NCI-H345 (cell line): ENCODE measurements at regions not wholly inside any gene's neighbourhood (a gene's known extent, or its start where the extent isn't known, plus 50 kb on each side); places are given as distances from the start of the nearest gene placed in this dataset.
"Not testable (repeated sequence)": the region's sequence is repeated elsewhere in the genome, so short reads cannot be mapped to it uniquely, and the experiment has no call there.

Experiments used
- DNase-seq: peaks from one replicate; lab custom pipeline; 2025; lab: John Stamatoyannopoulos, UW

- no peak for DNase-seq
Measured at GRCh38 chr2:52542297-52542696, 1225.3 kb upstream of the CHAC2 start.

GRCh38 chr2:52539026-52539970 is 1228.3 kb upstream of the CHAC2 start:
- no peak for DNase-seq

DNA sequence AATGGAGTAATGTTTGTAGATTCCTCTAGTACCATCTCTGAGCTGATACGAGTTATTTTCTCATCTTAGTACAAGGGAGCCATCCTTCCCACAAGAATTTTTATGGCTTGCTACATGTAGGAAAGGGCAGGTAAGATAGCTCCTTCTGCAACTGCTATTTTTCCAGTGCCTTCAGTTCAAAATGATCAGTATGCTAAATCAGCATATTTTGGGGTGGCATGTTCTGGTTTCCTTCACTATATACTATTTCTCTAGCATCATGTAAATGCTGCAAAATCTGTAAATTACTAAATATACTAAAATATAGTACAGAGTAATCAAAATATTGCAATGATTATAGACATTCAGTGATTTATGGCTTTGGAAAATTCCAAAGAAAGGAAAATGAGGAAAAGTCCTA is 1230.0 kb upstream of the CHAC2 start:
- no peak for DNase-seq

DNA sequence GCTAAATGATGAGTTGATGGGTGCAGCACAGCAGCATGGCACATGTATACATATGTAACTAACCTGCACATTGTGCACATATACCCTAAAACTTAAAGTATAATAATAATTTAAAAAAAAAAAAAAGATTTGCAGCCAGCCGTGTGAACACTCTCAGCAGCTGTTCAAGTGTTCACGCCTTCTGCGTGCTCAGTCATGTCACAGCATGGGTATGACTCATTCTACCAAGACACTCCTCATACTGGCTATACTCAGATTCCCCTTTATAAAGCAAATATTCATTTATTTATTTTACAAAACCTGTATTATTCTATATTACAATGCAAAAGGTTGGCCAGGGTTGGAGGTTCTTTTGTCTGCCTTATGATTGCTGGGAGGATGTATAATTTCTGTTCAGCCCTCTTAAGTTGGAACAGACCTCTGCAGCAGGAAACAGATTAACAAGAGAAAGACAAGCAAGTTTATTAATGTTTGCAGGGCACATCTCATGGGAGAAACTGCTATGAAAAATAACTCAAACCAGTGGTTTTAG is 1230.6 kb upstream of the CHAC2 start:
- peak; percentile 12 for DNase-seq

- no peak for DNase-seq
Measured at GRCh38 chr2:52532956-52533355, 1234.6 kb upstream of the CHAC2 start.

DNA sequence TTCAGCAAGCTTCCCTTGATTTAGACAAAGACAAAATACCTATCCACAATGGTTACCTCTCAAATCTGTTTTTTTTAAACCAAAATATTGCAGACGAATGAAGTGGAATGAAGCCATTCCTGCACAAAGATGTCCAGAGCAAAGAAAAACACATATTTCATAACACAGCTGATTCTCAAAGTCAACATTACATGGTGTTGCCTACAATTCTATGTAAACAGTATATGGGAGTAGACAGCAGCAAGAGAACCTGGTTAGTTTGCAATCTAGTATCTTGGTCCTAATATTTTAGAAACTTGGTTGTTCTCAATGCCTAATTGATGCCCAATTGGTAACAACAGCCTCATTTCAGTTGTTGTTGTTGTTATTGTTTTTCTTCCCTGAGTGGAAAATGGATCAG is 1240.9 kb upstream of the CHAC2 start:
- DNase-seq: no peak

DNA sequence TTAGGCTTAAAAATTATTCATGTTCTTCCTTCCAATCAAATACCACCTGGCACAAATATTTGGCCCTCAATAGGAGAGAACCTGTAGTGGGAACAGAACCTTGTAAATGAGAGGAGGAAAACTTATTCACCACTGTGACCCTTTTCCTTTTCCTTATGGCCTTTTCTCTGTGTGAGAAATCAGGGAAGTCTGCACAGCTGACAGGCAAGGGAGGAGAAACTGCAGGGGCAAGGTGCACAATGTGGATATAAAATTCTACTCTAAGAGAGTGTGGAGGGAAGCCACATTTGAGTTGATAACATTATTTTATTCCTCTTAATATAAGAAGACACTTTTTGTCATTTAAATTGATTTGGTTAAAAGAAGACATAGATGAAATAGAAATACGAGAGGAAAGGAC is 1247.0 kb upstream of the CHAC2 start:
- no peak for DNase-seq

- no peak for DNase-seq
Measured at GRCh38 chr2:52518678-52519077, 1248.9 kb upstream of the CHAC2 start.

GRCh38 chr2:52512760-52513159 is 1254.8 kb upstream of the CHAC2 start:
- DNase-seq: no peak

DNA sequence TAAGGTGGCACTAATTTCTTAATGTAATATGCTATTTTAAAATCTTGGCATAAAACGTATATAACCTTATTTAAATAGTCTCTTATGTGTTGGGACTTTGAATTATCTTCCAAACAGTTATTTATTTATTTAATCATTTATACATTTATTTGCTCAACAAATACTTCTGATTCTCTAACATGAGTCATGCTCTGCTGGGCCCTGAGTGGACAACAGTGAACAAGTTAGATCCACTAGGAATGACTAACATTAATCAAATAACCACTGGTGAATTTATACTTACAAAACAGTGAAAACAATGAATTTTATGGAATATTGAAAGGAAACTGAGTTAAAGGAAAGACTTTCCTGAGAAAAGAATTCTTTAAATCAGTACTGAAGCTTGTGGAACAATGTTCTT is 1257.2 kb upstream of the CHAC2 start:
- no peak for DNase-seq

- DNase-seq: no peak
Measured at GRCh38 chr2:52502476-52502860, 1265.1 kb upstream of the CHAC2 start.

GRCh38 chr2:52501715-52502475 is 1265.7 kb upstream of the CHAC2 start:
- DNase-seq: no peak

DNA sequence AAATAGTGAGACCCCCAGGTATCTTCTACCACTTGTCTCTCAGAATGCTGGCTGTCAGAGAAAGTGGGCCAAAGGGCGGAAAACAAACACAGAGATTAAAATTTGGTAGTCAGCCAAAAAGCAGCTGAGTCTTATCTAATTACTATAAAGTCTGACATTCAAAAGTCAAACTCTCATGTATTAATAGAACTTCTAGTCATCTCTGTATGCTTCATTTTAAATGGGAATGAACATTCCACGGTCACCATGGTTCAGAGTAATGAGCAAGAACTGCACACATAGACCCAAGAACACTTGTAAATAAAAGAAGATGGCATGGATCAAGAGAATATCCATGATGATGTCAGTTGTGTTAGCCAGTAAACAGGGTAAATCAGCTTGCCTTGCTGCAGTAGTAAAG is 1267.0 kb upstream of the CHAC2 start:
- DNase-seq: no peak

- no peak for DNase-seq
Measured at GRCh38 chr2:52498077-52498750, 1269.4 kb upstream of the CHAC2 start.

GRCh38 chr2:52495816-52496215 is 1271.8 kb upstream of the CHAC2 start:
- DNase-seq: no peak

GRCh38 chr2:52477166-52477565 is 1290.4 kb upstream of the CHAC2 start:
- DNase-seq: no peak

DNA sequence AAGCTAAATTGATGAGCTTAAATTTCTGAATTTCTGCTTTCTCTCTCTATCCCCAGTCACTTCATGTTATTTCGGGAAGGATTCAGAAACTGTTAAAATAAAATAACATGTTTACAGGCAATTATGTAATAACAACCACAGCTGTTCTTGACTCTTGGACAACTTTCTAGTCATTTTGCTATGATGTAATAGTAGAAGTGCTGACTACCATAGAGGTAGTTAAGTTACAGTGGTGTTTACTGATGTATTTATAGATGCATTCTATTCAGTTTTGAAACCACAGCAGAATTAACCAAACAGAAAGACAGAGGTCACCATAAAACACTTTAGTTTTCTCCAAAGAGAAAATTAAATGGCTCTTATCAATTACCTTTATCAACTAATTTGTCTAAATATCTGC is 1292.0 kb upstream of the CHAC2 start:
- DNase-seq: no peak

- DNase-seq: no peak
Measured at GRCh38 chr2:52474091-52474490, 1293.5 kb upstream of the CHAC2 start.

GRCh38 chr2:52473526-52473925 is 1294.1 kb upstream of the CHAC2 start:
- peak; percentile 4 for DNase-seq

- DNase-seq: not testable (repeated sequence)
Measured at GRCh38 chr2:52470457-52470856, 1297.1 kb upstream of the CHAC2 start.

DNA sequence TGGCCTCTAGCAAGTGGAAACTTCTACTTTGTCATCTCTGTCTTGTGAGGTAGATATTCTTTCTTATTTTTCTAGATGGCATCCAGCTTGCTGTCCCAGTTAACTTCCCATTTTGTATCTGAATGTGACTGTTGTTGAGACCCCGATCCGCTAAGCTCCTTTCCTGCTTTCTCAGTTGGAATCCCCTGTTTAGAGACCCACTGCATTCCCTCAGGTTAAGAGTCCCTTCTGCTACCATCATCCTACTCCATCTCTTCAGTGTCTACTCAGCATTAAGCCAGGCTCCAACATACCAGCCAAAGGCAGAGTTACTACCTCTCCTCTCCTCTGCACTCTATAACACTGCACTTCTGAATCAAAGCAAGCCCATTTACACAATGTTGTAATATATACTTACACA is 1300.4 kb upstream of the CHAC2 start:
- DNase-seq: no peak

DNA sequence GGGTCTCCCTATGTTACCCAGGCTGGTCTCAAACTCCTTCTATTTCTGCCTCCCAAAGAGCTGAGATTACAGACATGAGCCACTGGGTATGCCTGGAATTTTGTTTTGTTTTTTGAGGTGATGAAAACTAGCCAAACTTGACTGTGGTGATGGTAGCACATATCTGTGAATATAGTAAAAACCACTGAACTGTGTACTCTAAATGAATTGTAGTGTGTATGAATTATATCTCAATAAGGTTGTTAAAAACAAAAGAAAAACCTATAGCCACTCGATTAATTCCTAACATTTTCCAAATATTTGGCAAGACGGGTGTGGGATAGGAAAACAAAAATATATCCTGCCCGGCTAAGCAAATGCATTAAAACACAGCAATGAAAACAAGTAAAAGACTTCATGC is 1302.3 kb upstream of the CHAC2 start:
- DNase-seq: no peak
